ENCODE measurements at regions not wholly inside any gene's neighbourhood (a gene's known extent, or its start where the extent isn't known, plus 50 kb on each side); places are given as distances from the start of the nearest gene placed in this dataset.
"Not testable (repeated sequence)": the region's sequence is repeated elsewhere in the genome, so short reads cannot be mapped to it uniquely, and the experiment has no call there.

DNA sequence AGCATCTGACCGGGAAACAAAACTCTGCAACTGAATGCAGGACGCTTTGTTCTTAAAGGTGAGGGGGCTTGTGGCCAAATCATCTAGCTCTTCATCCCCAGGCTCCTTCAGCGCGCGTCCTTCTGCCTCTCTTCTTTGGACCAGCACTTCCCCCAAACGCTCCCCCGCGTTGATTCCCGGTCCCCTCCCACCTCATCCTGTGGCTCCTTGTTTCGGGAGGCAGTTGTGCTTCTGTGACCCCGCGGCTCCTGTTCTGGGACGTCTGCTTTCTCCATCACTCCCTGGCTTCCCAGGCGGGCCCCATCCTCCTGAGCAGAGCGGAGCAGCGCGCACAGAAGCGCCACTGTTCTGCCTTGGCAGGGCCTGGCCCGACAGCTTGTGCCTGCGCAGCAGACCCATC lies 109.7 kb upstream of the ZNG1E start:
- DNase-seq (ENCODE audit: low read depth) = not testable (repeated sequence)

DNA sequence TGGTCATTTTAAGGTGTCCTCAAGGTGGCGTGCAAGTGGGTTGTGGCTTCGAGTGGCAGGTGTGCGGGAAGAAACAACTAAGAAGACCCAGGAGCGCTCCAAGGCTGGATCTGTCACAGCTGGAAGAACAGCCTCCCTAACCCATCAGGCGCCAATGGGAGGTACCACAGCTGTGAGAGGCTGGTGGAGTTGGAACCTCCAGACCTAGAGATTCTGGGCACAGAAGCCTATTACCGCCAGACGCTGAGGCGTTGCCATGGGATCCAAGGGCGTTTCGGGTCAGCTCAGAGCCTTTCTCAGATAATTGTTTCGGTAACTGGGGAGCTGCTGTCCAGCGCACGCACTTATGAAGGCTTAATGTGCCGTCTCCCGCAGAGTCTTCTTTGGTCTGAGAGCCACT lies 156.7 kb upstream of the ZNG1E start:
- not testable (repeated sequence) for DNase-seq (ENCODE audit: low read depth)

DNA sequence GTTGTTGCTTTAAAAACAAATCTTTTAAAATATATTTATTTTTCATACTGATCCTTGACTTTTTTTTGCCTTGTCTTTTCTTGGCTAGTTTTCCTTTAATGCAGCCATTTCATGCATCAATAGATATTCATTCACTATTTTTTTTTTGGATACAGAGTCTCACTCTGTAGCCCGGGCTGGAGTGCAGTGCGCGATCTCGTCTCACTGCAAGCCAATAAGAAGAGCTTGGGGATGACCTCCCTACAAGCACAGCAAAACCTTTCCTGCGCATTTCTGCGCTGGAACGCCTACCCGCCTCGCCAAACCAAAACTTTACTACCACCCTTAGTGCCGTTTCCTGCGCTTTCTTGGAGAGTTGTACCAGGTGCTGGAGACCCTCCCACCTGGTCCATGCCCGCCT lies 161.3 kb upstream of the ZNG1E start:
- not testable (repeated sequence) for DNase-seq (ENCODE audit: low read depth)

DNA sequence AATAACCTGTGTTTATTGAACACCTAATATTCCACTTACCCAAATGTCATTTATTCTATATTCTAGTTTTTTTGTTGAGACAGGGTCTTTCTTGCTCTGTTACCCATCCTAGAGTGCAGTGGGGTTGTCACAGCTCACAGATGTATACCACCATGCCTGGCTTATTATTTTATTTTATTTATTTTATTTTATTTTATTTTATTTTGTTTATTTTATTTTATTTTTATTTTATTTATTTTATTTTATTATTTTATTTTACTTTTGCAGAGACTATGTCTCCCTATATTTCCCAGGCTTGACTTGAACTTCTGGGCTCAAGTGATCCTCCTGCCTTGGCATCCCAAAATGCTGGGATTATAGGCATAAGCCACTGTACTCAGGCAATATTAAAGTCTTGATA lies 167.8 kb upstream of the ZNG1E start:
- not testable (repeated sequence) for DNase-seq (ENCODE audit: low read depth)

DNA sequence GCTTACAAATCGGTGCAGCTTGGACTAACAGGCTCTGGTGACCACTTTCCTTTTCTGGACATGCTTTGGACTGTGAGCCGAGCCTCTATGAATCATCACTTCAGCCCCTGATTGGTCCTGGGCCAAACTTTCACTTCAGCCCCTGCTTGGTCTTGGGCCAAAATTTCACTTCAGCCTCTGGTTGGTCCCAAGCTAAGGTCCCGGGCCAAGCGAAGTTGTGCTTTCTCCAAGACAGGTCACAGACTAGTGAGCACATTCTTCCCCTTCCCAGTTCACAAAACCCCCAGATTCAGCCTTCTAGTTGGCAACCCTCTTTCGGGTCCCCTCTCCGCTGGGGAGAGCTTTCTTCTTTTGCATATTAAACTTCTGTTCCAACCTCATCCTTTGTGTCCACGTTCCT lies 171.0 kb upstream of the ZNG1E start:
- DNase-seq (ENCODE audit: low read depth) = not testable (repeated sequence)

DNA sequence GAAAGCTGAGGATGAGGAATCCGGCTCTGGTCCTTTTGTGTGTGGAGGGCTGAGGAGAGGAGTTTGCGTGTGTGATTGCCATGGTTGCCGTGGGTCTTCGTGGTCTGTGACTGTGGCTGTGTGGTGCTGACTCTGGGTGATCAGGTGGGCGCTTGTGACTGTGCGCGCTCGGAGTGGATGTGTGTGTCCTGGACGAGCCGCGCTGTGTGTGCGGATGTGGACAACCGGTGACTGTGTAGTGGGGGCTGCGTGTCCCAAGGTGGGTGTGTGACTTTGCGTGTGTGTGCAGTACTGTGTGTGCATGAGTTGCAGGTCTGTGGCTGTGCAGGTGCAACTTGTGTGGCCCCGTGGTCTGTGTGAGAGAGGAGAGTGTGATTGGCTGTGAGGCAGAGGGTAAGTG lies 172.0 kb upstream of the ZNG1E start:
- not testable (repeated sequence) for DNase-seq (ENCODE audit: low read depth)

DNA sequence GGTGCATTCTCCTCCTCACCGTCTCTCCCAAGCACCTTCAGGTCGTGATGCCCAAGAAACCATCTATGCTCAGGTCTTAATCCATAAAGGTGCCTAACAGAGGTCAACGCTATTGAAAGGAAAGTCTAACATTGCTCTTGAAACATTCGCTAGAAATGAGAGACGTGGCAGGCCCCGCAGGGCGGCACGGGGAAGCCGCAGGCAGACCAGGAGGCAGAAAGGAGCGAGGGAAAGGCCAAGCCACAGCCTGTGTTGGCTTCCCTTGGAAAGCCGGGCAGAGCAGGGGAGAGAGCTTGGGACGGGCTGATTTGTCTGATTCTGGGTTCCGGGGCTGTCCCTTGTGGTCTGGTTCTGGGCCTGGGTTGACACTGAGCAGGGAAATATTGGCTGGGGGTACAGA lies 192.8 kb upstream of the ZNG1E start:
- DNase-seq (ENCODE audit: low read depth) = not testable (repeated sequence)

DNA sequence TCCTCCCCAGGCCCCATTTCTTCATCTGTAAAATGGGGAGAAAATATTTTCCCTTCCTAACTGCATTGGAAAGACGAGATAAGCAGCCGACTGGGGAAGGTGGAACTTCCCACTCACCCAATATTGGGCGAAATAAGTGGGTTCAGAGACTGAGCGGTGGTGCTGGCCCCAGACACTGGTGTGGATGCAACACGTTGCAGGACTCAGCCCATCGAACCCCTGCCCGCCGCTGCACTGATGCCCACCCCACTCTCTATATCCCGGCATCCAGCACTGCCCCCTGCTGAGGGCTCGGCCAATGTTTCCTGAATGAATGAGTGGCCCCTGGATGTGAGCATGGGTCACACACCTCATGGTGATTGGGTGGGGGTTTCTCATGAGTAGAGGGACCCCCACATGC lies 194.4 kb upstream of the ZNG1E start:
- not testable (repeated sequence) for DNase-seq (ENCODE audit: low read depth)

DNA sequence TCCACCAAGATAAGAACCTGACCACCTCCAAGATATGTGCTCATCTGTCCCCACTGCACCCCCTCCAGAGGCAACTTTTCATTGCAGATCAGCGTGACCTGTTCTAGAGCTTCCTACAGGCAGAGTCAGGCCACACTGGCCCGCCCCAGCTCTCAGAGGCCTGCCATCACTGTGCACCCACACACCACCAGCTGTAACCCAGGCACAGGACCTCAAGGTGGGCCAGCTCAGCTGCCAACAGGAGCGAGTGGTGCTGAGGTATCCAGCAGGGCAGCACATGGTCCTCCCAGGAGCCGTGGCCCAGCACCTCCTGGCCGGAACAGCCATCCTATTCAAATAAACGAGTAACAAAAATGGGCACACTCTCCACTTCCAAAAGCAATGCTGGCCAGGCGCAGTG lies 189.9 kb upstream of the FOXD4L5 start:
- not testable (repeated sequence) for DNase-seq (ENCODE audit: low read depth)

DNA sequence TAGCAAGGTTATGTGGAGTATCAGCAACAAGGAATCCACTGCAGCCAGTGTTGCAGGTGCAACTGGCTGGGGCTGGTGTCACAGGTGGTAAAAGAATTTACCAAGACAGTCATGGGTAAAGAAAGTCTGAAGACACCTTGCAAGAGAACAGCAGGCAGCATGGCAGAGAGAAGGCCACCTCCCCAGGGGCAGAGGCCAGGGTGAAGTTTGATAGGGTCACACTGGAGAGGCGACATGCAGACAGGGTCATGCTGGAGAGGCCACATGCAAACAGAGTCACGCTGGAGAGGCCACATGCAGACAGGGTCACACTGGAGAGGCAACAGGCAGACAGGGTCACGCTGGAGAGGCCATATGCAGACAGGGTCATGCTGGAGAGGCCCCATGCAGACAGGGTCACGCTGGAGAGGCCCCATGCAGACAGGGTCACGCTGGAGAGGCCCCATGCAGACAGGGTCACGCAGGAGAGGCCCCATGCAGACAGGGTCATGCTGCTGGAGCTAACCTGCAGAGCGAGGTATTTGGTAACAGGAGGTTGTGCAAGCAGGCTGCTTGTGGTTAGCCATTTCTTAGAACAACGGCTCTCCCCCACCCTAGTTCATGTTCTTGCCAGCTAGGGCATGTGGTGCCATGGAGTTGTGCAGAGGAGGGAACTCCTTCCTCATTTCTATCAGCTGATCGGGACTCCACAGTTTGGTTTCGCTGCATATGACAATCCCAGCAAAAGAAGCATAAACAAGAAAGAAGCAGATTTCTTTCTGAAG lies 188.2 kb upstream of the FOXD4L5 start:
- DNase-seq (ENCODE audit: low read depth) = not testable (repeated sequence)

DNA sequence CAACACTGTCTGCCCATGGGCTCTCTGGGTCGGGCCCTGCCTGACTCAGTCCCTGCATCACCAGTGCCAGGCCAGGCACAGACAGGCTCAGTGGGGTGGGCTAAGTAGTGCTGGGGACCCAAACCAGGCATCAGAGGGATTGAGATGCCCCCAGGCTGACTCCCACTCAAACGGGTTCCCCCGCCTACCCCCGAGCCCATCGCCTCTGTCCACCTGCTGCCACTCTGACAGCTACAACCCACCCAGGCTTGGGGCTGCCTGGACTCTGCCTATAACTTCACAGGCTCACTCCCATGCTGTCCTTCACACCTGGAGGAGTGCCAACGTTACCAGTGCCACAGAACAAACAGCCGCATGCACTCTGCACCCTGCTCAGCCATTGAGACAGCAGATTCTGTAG lies 186.1 kb upstream of the FOXD4L5 start:
- not testable (repeated sequence) for DNase-seq (ENCODE audit: low read depth)

DNA sequence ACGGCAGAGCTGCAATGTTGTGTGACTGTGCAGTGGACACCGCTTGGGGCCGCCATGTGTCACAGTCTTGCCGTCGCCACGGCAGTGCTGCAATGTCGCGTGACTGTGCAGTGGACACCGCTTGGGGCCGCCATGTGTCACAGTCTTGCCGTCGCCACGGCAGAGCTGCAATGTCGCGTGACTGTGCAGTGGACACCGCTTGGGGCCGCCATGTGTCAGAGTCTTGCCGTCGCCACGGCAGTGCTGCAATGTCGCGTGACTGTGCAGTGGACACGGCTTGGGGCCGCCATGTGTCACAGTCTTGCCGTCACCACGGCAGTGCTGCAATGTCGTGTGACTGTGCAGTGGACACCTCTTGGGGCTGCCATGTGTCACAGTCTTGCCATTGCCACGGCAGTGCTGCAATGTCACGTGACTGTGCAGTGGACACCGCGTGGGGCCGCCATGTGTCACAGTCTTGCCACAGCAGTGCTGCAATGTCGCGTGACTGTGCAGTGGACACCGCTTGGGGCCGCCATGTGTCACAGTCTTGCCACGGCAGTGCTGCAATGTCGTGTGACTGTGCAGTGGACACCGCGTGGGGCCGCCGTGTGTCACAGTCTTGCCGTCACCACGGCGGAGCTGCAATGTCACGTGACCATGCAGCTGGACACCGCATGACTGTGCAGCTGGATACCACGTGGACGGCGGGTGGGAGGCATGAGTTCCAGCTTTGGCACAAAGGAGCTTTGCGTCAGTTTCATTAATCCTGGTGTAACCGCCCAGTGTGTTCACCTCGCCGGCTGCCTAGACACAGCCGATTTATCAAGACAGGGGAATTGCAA lies 182.1 kb upstream of the FOXD4L5 start:
- not testable (repeated sequence) for DNase-seq (ENCODE audit: low read depth)

DNA sequence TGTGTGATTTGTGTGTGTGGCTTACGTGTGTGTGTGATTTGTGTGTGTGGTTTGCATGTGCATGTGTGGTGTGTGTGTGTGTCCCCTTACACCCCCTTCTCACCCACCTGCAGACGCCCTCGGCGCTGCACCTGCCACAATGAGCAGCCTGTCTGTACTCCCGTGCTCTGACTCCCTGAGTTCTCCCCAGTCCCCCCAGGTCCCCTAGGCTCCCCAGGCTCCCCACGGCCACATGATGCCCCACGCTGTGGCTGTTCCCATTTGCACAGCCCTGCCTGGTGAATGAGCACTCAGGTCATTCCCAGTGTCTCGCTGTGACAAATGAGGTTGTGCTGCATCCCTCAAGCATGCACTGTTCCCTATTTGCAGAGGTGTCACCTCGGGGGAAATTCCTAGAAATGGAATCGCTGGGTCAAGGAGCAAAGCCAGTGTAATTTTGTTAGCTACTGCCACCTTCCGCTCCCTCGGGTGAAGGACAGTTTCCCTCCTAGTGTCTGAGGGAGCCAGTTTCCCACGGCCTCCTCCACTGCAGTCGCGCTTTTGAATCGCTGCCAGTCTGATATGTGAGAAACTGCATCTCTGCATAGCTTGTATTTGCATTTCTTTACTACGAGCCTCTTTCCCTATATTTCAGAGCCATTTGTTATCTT lies 180.4 kb upstream of the FOXD4L5 start:
- not testable (repeated sequence) for DNase-seq (ENCODE audit: low read depth)

DNA sequence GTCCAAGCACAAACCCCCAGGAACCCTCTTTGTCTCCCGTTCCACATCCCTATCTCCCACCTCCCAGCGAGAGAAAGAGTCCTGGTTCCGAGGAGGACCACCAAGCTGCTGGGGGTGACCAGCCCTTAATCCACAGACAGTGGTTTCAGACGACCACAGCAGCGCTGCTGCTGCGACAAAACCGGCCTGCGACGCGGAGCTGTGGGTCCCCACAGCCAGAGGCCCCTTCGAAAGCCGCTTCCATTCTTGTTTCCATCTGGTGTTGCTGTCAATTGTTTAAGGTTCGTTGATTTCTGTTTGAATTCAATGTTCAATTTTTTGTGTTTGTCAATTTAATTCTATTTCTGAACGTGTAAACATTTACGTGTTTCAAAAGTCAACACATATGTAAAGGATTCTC lies 177.5 kb upstream of the FOXD4L5 start:
- not testable (repeated sequence) for DNase-seq (ENCODE audit: low read depth)

DNA sequence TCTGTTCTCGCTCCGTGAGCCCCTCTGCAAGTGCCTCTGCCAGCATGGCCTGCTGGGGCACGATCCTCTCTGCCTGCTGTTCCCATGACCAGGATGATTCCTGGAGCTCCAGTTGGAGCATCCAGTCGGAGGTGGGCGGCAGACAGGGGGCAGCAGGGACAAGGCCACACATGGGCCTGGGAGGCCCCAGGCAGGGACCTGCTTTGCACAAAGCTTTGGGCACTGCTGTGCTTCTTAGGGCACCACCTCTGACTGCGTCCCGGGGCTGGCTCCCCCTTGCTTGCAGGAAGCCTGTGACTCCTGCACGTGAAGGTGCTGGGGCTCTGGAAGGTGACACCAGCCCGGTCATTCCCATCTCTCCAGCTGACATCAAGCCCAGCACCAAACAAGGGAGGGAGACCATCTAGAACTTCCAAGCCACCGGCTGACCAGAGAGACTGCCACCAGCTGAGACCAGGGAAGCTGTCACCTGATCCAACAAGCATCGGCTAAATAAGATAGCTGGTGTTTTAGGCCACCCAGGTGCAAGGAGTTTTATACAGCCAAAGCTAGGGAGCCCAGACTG lies 174.8 kb upstream of the FOXD4L5 start:
- no peak for DNase-seq (ENCODE audit: low read depth)

DNA sequence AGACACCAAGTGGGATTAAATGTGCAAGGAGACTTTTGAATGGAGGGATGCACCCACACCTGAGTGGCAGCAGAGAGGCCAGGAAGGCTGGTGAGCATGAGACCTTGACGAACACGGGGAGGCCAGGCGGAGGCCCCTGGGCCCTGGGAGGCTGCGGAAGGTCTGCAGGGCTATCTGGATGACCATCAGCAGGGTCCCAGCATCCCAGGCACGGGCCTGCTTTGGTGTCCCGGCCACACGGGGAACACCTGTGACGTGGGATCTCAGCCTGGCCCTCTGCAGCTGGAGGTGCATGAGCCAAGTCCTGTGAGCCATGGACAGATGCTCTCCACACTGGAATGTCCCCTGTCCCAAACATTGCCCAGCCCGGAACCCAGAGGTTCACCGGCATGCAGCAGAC lies 174.0 kb upstream of the FOXD4L5 start:
- no peak for DNase-seq (ENCODE audit: low read depth)

DNA sequence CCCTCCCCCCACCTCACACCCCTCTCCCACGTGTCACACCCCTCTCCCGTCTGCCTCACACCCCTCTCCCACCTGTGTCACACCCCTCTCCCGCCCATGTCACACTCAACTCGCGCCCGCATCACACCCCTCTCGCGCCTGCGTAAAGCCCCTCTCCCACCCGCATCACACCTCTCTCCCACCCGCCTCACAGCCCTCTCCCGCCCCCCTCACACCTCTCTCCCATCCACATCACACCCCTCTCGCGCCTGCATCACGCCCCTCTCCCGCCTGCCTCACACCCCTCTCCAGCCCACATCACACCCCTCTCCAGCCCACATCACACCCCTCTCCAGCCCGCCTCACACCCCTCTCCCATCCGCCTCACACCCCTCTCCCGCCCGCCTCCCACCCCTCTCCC lies 173.5 kb upstream of the FOXD4L5 start:
- DNase-seq (ENCODE audit: low read depth) = no peak

DNA sequence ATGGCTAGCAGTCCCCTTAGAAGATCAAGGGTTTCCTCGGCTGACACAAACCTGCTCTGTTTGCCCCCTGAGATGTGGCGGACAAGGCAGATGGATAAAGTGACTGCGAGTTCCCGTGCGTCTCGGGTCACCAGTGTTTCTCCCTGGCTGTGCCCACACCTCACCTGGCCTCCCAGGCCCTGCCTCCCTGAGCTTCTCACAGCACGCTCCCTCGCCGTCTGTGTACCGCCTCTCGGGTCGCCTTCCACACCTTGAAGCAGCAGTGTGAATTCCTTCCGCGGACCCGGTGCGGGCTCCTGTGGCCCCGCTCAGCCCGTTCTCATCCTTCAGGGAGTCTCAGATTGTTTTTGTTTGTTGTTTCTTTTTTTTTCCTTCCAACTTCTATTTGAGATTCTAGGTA lies 172.0 kb upstream of the FOXD4L5 start:
- not testable (repeated sequence) for DNase-seq (ENCODE audit: low read depth)

DNA sequence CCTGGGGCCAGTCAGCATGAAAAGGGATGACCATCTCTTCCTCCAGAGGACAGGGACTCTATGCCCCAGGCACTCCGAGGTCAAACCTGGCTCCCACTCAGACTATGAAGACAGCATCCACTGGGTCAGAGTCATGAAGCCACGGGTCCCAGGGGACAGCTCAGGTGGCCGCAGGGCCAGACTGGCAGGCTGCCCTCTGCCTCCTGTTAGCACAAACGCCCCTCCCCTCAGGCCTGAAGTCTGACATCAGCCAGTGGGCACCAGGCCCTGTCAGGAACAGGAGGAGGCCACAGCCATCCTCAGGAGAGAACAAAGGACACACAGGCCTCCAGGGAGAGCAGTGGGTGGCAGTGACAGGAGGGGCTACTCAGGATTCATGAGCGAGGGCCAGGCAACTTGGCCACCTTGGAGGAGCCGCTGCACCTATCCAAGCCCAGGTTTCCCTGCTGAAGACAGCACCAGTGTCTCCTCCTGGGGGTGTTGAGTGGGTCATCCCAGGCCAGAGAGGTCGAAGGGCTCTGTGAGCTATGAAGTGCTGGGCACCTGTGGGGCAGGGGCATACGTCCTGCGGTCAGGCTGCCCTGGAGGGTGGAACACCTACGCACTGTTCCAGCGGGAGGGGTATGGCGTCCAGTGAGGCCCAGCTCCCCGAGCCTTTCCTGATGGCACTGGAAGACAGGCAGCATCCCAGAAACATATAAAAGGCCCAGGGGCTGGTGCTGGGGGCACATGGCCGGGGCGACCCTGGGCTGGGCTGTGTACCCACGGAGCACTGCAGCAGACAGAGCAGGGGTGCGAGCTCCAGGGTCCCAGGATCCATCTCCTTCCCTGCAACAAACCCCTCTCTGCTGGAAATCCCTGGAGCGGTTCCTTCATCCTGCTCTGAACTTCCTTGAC lies 171.0 kb upstream of the FOXD4L5 start:
- not testable (repeated sequence) for DNase-seq (ENCODE audit: low read depth)

DNA sequence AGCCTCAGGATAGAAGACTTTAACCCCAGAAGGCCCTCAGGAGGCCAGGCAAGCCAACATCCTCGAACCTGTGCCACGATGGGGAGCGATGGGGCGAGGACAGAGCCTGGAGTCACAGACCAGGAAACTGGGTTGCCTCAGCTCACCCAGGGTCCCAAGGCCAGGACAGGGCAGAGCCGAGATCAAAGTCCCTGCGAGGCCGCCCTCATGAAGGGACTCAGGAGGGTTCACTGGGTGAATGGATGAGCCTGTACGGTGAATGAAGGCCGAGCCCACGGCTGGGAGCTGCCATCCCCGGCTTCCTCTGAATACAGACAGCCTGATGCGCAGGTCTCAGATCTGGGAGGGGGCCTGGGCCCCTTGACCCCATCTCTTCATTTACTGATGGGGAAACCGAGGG lies 170.1 kb upstream of the FOXD4L5 start:
- DNase-seq (ENCODE audit: low read depth) = not testable (repeated sequence)

DNA sequence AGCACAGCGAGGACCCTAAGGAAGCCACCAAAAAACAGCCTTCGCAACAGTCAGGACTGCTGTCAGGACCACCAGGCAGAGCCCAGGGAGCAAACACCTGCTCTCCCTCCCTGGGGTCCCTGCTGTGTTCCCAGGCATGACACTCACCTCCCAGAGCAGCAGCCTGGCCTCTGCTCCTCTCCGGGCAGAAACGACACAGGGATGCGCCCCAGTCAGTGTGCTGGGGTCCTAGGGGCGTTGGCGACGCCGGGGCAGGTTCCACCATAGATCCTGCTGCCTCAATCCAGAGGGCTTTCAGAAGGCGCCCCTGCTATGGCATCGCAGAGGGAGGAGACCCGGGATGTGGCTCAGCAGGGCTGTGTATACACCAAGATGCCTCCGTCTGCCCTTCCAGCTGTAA lies 169.7 kb upstream of the FOXD4L5 start:
- not testable (repeated sequence) for DNase-seq (ENCODE audit: low read depth)

All from T follicular helper cell (primary cell).